PC-3 (cell line): ENCODE measurements at regions not wholly inside any gene's neighbourhood (a gene's known extent, or its start where the extent isn't known, plus 50 kb on each side); places are given as distances from the start of the nearest gene placed in this dataset.
A peak's percentile ranks its signal among the peaks of the same experiment; 100 is the strongest.

ENCODE experiments used
- ATAC-seq: fragments of 200-7000 bp; cut with Tn5 transposase; 2 replicates; pipeline ENCODE4 v1.9.1; 2020; ENCODE audit warnings: mild to moderate bottlenecking, moderate library complexity
- BruUV-seq: library from RNA; stranded (reverse); fragments of 400-500 nt; replicated peaks from 2 replicates; lab custom pipeline; 2021; lab: Mats Ljungman, UMichigan
- CTCF ChIA-PET: fragments of 300-600 bp; sonication (Branson Sonifier 250); formaldehyde crosslinking; loops from one replicate; lab custom pipeline; 2022; ENCODE audit warnings: antibody characterized with exemption; lab: Charles Lee
- POLR2A ChIA-PET: fragments of 300-600 bp; sonication (Branson Sonifier 250); formaldehyde crosslinking; loops from one replicate; lab custom pipeline; 2022; ENCODE audit warnings: antibody characterized with exemption; ENCODE audit not compliant: unreplicated experiment; lab: Charles Lee
- DNase-seq: peaks from one replicate; pipeline ENCODE4 v3.0.0-alpha.2; 2015
- H2AFZ ChIP-seq: fragments of 300-600 bp; sonication (generic); 2 replicates; pipeline ENCODE4 v1.6.0; 2016; ENCODE audit warnings: antibody characterized with exemption, low read length
- H3F3A ChIP-seq: fragments of 300-600 bp; sonication (generic); one replicate; pipeline ENCODE4 v1.6.0; 2017; ENCODE audit warnings: antibody characterized with exemption, low read length, control low read depth, mild to moderate bottlenecking; ENCODE audit not compliant: unreplicated experiment
- H3K27ac ChIP-seq: fragments of 300-600 bp; sonication (generic); 2 replicates; pipeline ENCODE4 v1.5.1; 2016; ENCODE audit warnings: mild to moderate bottlenecking, low read length
- H3K27me3 ChIP-seq: fragments of 300-600 bp; sonication (generic); 2 replicates; pipeline ENCODE4 v1.6.1; 2016; ENCODE audit warnings: low read length, mixed read lengths
- H3K36me3 ChIP-seq: fragments of 300-600 bp; sonication (generic); 2 replicates; pipeline ENCODE4 v1.6.1; 2016; ENCODE audit warnings: low read depth, mixed run types, low read length, mixed read lengths
- H3K4me1 ChIP-seq: fragments of 300-600 bp; sonication (generic); 2 replicates; pipeline ENCODE4 v1.5.1; 2016; ENCODE audit warnings: low read length; ENCODE audit not compliant: insufficient read depth
- H3K4me2 ChIP-seq: fragments of 300-600 bp; sonication (generic); 2 replicates; pipeline ENCODE4 v1.6.0; 2016; ENCODE audit warnings: low read length
- H3K4me3 ChIP-seq: fragments of 300-600 bp; sonication (generic); 2 replicates; pipeline ENCODE4 v1.5.1; 2016; ENCODE audit warnings: mild to moderate bottlenecking, low read length, mixed read lengths
- H3K79me2 ChIP-seq: fragments of 300-600 bp; sonication (generic); 2 replicates; pipeline ENCODE4 v1.6.1; 2017; ENCODE audit warnings: low read length, mixed read lengths
- H3K9ac ChIP-seq: fragments of 300-600 bp; sonication (generic); 2 replicates; pipeline ENCODE4 v1.6.0; 2016; ENCODE audit warnings: mild to moderate bottlenecking, low read length
- H3K9me2 ChIP-seq: fragments of 300-600 bp; sonication (generic); replicated peaks from 2 replicates; pipeline ENCODE4 v1.6.1; 2016; ENCODE audit warnings: mixed run types, low read length, mixed read lengths
- H3K9me3 ChIP-seq: fragments of 300-600 bp; sonication (generic); 2 replicates; pipeline ENCODE4 v1.6.1; 2016; ENCODE audit warnings: low read length, mixed read lengths
- H4K20me1 ChIP-seq: fragments of 300-600 bp; sonication (generic); 2 replicates; pipeline ENCODE4 v1.6.1; 2016; ENCODE audit warnings: low read length, mixed read lengths
- CTCF ChIP-seq: fragments of 300-600 bp; sonication (generic); conservative IDR thresholded peaks from 2 replicates; pipeline ENCODE4 v1.5.1; 2017; ENCODE audit warnings: antibody characterized with exemption, low read depth, mild to moderate bottlenecking, low read length
- EZH2 ChIP-seq: fragments of 300-600 bp; sonication (generic); IDR thresholded peaks from one replicate; pipeline ENCODE4 v1.6.1; 2017; ENCODE audit warnings: antibody characterized with exemption, mild to moderate bottlenecking, low read length; ENCODE audit not compliant: unreplicated experiment
- EZH2phosphoT487 ChIP-seq: fragments of 300-600 bp; sonication (generic); IDR thresholded peaks from 2 replicates; pipeline ENCODE4 v1.6.1; 2018; ENCODE audit warnings: mild to moderate bottlenecking, antibody characterized with exemption, low read length, borderline replicate concordance
- intact Hi-C: fragments of 100-400 bp; cut with micrococcal nuclease; formaldehyde crosslinking; loops from 2 replicates; pipeline ENCODE4 v1.9.0; 2023

- Histone ChIP-seq H3K4me1 (peaks cover 9% of the 10 kb centered on the region; the same call in 1 of the 2 replicates), H3K36me3 (no peaks in the 10 kb centered on the region), H3K27ac (no peak overlapping the region), H3K4me3 (no peak overlapping the region), H3F3A (peaks cover 5% of the 10 kb centered on the region), H3K4me2 (no peak overlapping the region), H3K9ac (no peak overlapping the region), H3K27me3 (peaks cover 3% of the 10 kb centered on the region; the same call in 1 of the 2 replicates), H3K9me3 (no peaks in the 10 kb centered on the region), H3K79me2 (no peaks in the 10 kb centered on the region), H3K9me2 (no peaks in the 10 kb centered on the region), H4K20me1 (no peaks in the 10 kb centered on the region), H2AFZ (no peak overlapping the region)
- ATAC-seq (no peak), DNase-seq (peak; percentile 71)
- POLR2A ChIA-PET = no interaction called here
- CTCF ChIA-PET = no interaction called here
- TF ChIP-seq CTCF (no peak), EZH2phosphoT487 (no peak), EZH2 (no peak)
- intact Hi-C loops = no loop called here
- BruUV-seq = no TSS peak
Measured at GRCh38 chr20:7264137-7264536, 496.7 kb downstream of the BMP2 start.

GRCh38 chr20:7269452-7269851, 502.0 kb downstream of the BMP2 start:
- no peak for TF ChIP-seq EZH2
- TF ChIP-seq EZH2phosphoT487 = no peak
- no peak for TF ChIP-seq CTCF
- Histone ChIP-seq H4K20me1 (no peaks in the 10 kb centered on the region), H3K9me2 (no peaks in the 10 kb centered on the region), H3K4me2 (no peak overlapping the region; the same call in 1 of the 2 replicates), H3K27ac (no peak overlapping the region), H3K79me2 (no peaks in the 10 kb centered on the region), H3F3A (peaks cover under 1% of the 10 kb centered on the region), H3K4me3 (no peak overlapping the region), H3K4me1 (peaks cover 1% of the 10 kb centered on the region; the same call in 1 of the 2 replicates), H2AFZ (0 out of 2 replicates have a peak overlapping the region, but pooled peaks have one; percentile 1), H3K36me3 (no peaks in the 10 kb centered on the region), H3K9ac (no peak overlapping the region), H3K9me3 (no peaks in the 10 kb centered on the region), H3K27me3 (peaks cover 26% of the 10 kb centered on the region)
- ATAC-seq (no peak), DNase-seq (peak; percentile 59)
- intact Hi-C loops = no loop called here
- no TSS peak for BruUV-seq
- ChIA-PET CTCF (interaction anchor here (1.1 kb wide), 1 partner anchor 16 kb away, joined by 3 read pairs; no protein-coding TSS in a partner anchor), POLR2A (no interaction called here)

- no peaks in the 10 kb centered on the region for H3K4me1 ChIP-seq
- H3K27me3 ChIP-seq = peaks cover 39% of the 10 kb centered on the region
- H3K4me3 ChIP-seq = no peak overlapping the region
- H4K20me1 ChIP-seq = no peaks in the 10 kb centered on the region
- H3K79me2 ChIP-seq = no peaks in the 10 kb centered on the region
- H2AFZ ChIP-seq = no peak overlapping the region
- POLR2A ChIA-PET = no interaction called here
- no peaks in the 10 kb centered on the region for H3F3A ChIP-seq
- peak; percentile 63 for TF ChIP-seq CTCF
- TF ChIP-seq EZH2phosphoT487 = no peak
- ATAC-seq (no peak), DNase-seq (peak; percentile 35)
- no peaks in the 10 kb centered on the region for H3K9me2 ChIP-seq
- CTCF ChIA-PET = no interaction called here
- no TSS peak for BruUV-seq
- H3K27ac ChIP-seq = no peak overlapping the region
- intact Hi-C loops = no loop called here
- no peaks in the 10 kb centered on the region for H3K9me3 ChIP-seq
- H3K9ac ChIP-seq = no peak overlapping the region
- no peak overlapping the region for H3K4me2 ChIP-seq
- no peaks in the 10 kb centered on the region for H3K36me3 ChIP-seq
Measured at GRCh38 chr20:7272512-7272911, 505.0 kb downstream of the BMP2 start.
